ENCODE measurements at regions not wholly inside any gene's neighbourhood (a gene's known extent, or its start where the extent isn't known, plus 50 kb on each side); places are given as distances from the start of the nearest gene placed in this dataset.

DNA sequence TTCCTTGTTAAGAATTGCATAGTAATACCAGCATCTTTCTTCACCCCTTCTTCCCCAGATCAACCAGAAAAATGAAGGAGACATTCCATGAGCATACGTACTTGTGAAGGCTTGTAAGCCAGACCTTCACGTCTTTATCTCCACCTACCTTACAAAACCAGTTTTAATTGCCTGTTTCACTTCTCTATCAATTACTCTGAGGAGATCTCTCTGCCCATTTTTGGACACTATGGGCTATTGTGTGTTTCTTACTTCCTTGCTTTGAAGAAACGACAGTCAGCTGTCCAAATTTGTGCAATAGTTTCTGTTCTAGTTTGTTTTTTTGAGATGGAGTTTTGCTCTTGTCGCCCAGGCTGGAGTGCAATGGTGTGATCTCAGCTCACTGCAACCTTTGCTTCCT is 349.7 kb upstream of the MBL2 start:
- CTCF ChIA-PET, result no interaction called here
- Histone ChIP-seq H3K79me2 (ENCODE audit: control insufficient read depth, insufficient read depth, low read length) (no peaks in the 10 kb centered on the region), H3K4me2 (replicated peaks; ENCODE audit: low read depth, low read length, poor library complexity, severe bottlenecking) (no peak overlapping the region), H3K4me1 (ENCODE audit: control insufficient read depth in 2 of 2, insufficient read depth in 2 of 2, low read length in 2 of 2) (no peaks in the 10 kb centered on the region), H3K27me3 (replicated peaks in 1 of 4; ENCODE audit: control extremely low read depth in 1 of 4, control insufficient read depth in 3 of 4, insufficient read depth in 4 of 4, low read length in 3 of 4) (no peaks in the 10 kb centered on the region), H2AFZ (ENCODE audit: insufficient read depth, low read depth, low read length, poor library complexity, severe bottlenecking) (no peak overlapping the region), H3K27ac (ENCODE audit: low read length in 2 of 2) (no peak overlapping the region), H3K9me3 (ENCODE audit: control extremely low read depth in 1 of 3, control insufficient read depth in 2 of 3, insufficient read depth in 1 of 3, low read length in 2 of 3) (peaks cover 0 to 3% (median 0%) of the 10 kb centered on the region in 3 donors), H3K4me3 (ENCODE audit: control extremely low read depth in 1 of 5, extremely low read depth in 1 of 5, insufficient read depth in 1 of 5, low read depth in 2 of 5, low read length in 4 of 5) (no peak overlapping the region), H3K36me3 (replicated peaks in 1 of 2; ENCODE audit: control extremely low read depth in 1 of 2, control insufficient read depth in 1 of 2, extremely low read depth in 1 of 2, insufficient read depth in 2 of 2, low read length in 1 of 2) (no peaks in the 10 kb centered on the region), H3K9ac (ENCODE audit: low read length) (no peak overlapping the region), H4K20me1 (ENCODE audit: control insufficient read depth, insufficient read depth, low read length, poor library complexity, severe bottlenecking) (no peaks in the 10 kb centered on the region)
- Mint-ChIP-seq H3K27ac (no peak overlapping the region), H3K4me3 (no peak overlapping the region), H3K4me1 (no peaks in the 10 kb centered on the region), H3K27me3 (no peaks in the 10 kb centered on the region), H3K9me3 (ENCODE audit: insufficient read depth) (peaks cover 2% of the 10 kb centered on the region)
- DNase-seq (no peak), ATAC-seq (ENCODE audit: low read depth) (no peak)
- POLR2A ChIA-PET, result no interaction called here
- WGBS (ENCODE audit: insufficient coverage), result 88% methylated on average over 3 of the region's 4 CpGs
- intact Hi-C loops (cut with micrococcal nuclease), result no loop called here
- TF ChIP-seq CTCF (IDR thresholded peaks at IDR 0.05), result no peak
- no peak for TF ChIP-seq EZH2 (IDR thresholded peaks at IDR 0.05; ENCODE audit: borderline replicate concordance, insufficient read depth, low read depth, low read length, poor library complexity, severe bottlenecking)

DNA sequence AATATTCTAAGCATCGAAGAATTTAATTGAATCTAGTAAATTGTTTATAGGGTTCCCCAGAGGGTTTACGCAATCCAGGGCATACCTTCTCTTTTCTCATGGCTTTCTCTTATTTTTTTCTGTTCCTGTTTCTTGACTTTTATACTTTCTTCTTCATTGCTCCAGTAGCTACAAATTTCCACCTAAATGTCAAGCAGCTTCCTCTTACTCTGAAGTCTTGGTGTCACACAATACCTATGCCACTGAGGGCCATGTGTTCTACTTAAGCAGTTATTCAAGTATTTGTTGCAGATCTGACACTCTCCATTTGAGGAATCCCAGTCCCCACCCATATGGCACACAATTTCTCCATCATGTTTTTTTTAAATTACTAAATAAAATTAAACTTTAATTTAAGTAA is 343.1 kb upstream of the MBL2 start:
- no peak overlapping the region for H3K4me3 ChIP-seq (ENCODE audit: control extremely low read depth in 1 of 5, extremely low read depth in 1 of 5, insufficient read depth in 1 of 5, low read depth in 2 of 5, low read length in 4 of 5)
- H3K4me1 ChIP-seq (ENCODE audit: control insufficient read depth in 2 of 2, insufficient read depth in 2 of 2, low read length in 2 of 2), result no peaks in the 10 kb centered on the region
- WGBS (ENCODE audit: insufficient coverage), result 80% methylated on average over 1 of the region's 2 CpGs
- Mint-ChIP-seq H3K9me3 (ENCODE audit: insufficient read depth) (peaks cover 3% of the 10 kb centered on the region), H3K4me3 (no peak overlapping the region), H3K27me3 (no peaks in the 10 kb centered on the region), H3K27ac (no peak overlapping the region), H3K4me1 (no peaks in the 10 kb centered on the region)
- intact Hi-C loops (cut with micrococcal nuclease), result no loop called here
- no peaks in the 10 kb centered on the region for H3K36me3 ChIP-seq (replicated peaks in 1 of 2; ENCODE audit: control extremely low read depth in 1 of 2, control insufficient read depth in 1 of 2, extremely low read depth in 1 of 2, insufficient read depth in 2 of 2, low read length in 1 of 2)
- no peak for TF ChIP-seq EZH2 (IDR thresholded peaks at IDR 0.05; ENCODE audit: borderline replicate concordance, insufficient read depth, low read depth, low read length, poor library complexity, severe bottlenecking)
- TF ChIP-seq CTCF (IDR thresholded peaks at IDR 0.05), result no peak
- DNase-seq, result no peak
- H3K9ac ChIP-seq (ENCODE audit: low read length), result no peak overlapping the region
- H3K79me2 ChIP-seq (ENCODE audit: control insufficient read depth, insufficient read depth, low read length), result no peaks in the 10 kb centered on the region
- ChIA-PET POLR2A (no interaction called here), CTCF (no interaction called here)
- peaks cover 0 to 8% (median 0%) of the 10 kb centered on the region in 3 donors for H3K9me3 ChIP-seq (ENCODE audit: control extremely low read depth in 1 of 3, control insufficient read depth in 2 of 3, insufficient read depth in 1 of 3, low read length in 2 of 3)
- H3K27ac ChIP-seq (ENCODE audit: low read length in 2 of 2), result no peak overlapping the region
- no peaks in the 10 kb centered on the region for H3K27me3 ChIP-seq (replicated peaks in 1 of 4; ENCODE audit: control extremely low read depth in 1 of 4, control insufficient read depth in 3 of 4, insufficient read depth in 4 of 4, low read length in 3 of 4)
- no peak overlapping the region for H3K4me2 ChIP-seq (replicated peaks; ENCODE audit: low read depth, low read length, poor library complexity, severe bottlenecking)
- H2AFZ ChIP-seq (ENCODE audit: insufficient read depth, low read depth, low read length, poor library complexity, severe bottlenecking), result no peak overlapping the region
- no peaks in the 10 kb centered on the region for H4K20me1 ChIP-seq (ENCODE audit: control insufficient read depth, insufficient read depth, low read length, poor library complexity, severe bottlenecking)
- ATAC-seq (ENCODE audit: low read depth), result no peak

All from B cell (primary cell).